HG02642 (cell line): ENCODE measurements at regions not wholly inside any gene's neighbourhood (a gene's known extent, or its start where the extent isn't known, plus 50 kb on each side); places are given as distances from the start of the nearest gene placed in this dataset.
"Not testable (repeated sequence)": the region's sequence is repeated elsewhere in the genome, so short reads cannot be mapped to it uniquely, and the experiment has no call there.

Source experiments
- ATAC-seq: cut with Tn5 transposase; IDR thresholded peaks from one replicate; pipeline ENCODE4 v1.9.1; 2021; ENCODE audit warnings: mild to moderate bottlenecking; ENCODE audit not compliant: unreplicated experiment, poor library complexity

DNA sequence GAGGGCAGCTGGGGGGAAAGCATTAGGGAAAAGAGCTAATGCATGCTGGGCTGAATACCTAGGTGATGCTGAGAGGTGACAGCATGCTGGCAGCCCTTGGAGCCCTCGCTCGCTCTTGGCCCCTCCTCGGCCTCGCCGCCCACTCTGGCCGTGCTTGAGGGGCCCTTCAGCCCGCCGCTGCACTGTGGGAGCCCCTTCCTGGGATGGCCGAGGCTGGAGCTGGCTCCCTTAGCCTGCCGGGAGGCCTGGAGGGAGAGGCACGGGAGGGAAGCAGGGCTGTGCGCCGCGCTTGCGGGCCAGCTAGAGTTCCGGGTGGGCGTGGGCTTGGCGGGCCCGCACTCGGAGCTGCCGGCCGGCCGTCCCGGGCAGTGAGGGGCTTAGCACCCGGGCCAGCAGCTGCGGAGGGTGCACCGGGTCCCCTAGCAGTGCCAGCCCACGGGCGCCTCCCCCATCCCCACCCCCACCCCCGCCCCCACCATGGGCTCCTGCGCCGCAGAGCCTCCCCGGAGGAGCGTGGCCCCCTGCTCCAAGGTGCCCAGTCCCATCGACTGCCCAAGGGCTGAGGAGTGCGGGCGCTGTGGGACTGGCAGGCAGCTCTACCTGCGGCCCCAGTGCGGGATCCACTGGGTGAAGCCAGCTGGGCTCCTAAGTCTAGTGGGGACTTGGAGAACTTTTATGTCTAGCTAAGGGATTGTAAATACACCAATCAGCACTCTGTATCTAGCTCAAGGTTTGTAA lies 1664.7 kb downstream of the BRINP3 start:
- ATAC-seq: not testable (repeated sequence)

DNA sequence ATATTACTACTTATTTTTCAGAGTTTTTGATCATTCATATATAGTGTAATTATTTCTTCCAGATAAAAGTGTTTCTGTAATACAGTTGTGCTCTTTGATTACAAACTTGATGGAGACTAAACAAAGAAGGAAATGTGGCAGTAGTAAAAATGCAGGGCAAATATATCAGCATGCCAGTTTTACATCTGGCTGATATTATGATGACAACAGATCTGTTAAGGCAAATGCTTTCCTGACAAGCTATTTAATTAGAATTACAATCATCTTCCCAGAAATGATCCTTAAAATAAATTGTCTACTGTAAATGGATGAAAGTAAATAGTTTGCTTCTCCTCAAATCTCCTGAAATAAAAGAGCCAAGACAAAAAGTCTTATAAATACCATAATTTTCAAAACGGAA lies 1659.8 kb downstream of the BRINP3 start:
- no peak for ATAC-seq

DNA sequence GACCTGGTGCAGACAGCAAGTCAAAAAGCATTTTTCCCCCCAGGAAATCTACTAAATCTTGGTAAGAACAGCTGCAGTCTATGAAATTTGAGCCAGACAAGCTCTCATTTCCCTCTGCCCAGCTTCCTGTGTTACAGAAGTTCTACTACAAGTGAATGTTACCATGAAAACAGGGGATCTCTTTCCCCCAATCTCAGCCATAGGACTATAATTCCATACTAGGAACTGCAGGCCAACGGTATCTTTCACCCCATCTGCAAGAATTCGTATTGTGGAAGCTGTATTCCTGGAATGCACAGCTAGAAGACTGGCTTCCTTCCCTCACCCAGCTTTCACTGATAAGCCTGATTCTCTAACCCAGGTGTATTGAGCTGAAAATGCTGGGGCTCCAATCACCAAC lies 1655.4 kb downstream of the BRINP3 start:
- no peak for ATAC-seq

DNA sequence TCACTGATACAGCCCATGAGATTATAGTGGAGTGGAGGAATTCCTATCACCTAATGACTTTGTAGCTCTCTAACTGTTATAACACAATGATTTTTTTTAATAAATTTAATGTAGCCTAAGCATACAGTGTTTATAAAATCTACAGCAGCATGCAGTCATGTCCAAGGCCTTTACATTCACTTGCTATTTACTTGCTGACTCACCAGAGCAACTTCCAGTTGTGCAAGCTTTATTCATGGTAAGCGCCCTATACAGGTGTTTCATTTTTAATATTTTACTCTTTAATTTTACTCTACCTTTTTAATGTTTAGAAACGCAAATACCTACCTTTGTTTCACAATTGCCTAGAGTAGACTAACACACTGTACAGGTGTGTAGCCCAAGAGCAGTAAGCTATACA lies 1652.2 kb downstream of the BRINP3 start:
- ATAC-seq: no peak

DNA sequence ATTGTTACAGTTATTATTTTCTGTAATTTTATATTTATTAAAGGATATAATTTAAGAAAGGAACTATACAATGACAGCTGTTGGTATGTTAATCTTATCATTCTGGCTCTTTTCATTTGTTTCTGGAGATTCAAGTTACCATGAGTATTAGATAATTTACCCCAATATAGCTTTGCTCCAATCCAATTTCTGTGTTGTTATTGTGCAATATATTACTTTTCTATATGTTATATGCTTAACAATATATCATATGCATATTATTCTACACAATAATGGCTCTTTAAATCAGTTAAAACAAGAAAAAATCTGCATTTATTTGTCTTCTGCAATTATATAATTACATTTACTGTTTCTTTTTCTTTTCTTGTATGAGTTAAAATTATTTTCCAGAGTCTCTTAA lies 1650.9 kb downstream of the BRINP3 start:
- ATAC-seq: no peak

- ATAC-seq: no peak
These were observed 1650.3 kb downstream of the BRINP3 start for GRCh38 chr1:188827400-188827799.

DNA sequence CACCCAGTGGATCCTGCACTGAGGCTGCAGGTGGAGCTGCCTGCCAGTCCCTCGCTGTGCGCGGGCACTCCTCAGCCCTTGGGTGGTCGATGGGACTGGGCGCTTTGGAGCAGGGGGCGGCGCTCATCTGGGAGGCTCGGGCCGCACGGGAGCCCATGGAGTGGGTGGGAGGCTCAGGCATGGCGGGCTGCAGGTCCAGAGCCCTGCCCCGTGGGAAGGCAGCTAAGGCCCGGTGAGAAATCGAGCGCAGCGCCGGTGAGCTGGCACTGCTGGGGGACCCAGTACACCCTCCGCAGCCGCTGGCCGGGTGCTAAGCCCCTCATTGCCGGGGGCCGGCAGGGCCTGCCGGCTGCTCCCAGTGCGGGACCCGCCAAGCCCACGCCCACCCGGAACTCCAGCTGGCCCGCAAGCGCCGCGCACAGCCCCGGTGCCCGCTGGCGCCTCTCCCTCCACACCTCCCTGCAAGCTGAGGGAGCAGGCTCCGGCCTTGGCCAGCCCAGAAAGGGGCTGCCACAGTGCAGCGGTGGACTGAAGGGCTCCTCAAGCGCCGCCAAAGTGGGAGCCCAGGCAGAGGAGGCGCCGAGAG lies 1636.5 kb downstream of the BRINP3 start:
- ATAC-seq: not testable (repeated sequence)

DNA sequence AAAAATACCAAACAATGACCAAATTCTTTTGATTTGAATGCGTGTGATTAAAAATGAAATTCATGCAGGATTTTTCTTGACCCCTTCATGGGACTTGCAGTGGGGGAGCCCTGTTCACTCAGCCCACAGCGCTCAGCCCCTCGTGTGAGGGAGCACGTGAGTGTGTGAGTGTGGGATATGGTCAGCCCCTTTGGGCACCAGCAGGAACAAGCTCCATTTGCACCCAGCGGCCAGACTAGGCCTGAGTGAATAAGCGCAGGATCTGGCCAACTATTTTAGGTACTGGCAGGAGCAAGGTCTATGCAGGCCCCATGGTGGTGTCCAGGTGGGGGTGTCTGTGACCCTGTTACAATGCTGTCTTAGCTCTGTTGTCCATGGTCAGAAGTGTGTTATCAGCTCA lies 1631.2 kb downstream of the BRINP3 start:
- ATAC-seq: no peak

DNA sequence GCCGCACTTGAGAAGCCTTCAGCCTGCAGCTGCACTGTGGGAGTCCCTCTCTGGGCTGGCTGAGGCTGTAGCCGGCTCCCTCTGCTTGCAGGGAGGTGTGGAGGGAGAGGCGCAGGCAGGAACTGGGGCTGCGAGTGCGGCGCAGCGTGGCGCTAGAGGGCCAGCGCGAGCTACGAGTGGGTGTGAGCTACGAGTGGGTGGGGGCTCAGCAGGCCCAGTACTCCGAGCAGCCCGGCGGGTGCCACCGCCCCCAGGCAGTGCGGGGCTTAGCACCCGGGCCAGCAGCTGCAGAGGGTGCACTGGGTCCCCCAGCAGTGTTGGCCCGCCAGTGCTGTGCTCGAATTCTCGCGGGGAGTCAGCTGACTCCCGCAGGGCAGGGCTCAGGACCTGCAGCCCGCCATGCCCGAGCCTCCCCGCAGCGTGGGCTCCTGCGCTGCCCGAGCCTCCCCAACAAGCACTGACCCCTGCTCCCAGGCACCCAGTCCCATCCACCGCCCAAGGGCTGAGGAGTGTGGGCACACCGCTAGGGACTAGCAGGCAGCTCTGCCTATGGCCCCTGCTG lies 1620.1 kb downstream of the BRINP3 start:
- ATAC-seq: no peak

- ATAC-seq: no peak
These were observed 1610.0 kb downstream of the BRINP3 start for GRCh38 chr1:188867614-188868013.

- ATAC-seq: no peak
These were observed 1606.5 kb downstream of the BRINP3 start for GRCh38 chr1:188871164-188871563.

DNA sequence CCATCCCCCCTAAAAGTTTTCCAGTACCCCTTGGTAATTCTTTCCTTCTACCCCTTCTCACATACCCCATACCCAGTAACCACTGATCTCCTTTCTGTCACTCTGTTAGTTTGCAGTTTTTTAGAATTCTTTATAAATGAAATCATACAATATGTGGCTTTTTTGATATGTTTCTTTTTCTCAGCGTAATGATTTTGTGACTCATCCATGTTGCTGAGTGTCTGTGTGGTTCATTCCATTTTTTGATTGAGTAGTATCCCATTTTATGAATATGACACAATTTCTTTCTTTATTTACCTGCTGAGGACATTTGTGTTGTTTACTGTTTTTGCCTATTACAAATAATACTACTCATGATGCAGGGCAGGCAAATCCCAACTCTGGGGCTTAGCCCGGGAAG lies 1605.3 kb downstream of the BRINP3 start:
- ATAC-seq: no peak

DNA sequence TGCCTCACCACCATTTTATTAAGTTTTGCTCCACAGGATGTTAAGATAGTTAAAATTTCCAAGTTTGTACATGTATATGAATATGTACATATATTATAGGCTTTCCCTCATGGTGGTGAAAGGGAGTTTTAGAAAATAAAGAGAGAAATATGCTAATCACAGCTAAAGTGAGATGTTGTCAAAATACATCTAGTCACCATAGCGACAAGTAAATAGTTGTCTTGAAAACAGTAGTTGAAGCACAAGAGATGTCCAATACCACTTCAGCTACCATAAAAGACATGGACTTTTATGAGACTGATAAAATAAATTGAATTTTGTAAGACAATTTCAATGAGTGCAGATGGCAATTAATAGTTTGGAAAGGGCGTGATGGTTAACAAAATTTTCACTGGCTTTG lies 1600.0 kb downstream of the BRINP3 start:
- ATAC-seq: no peak

DNA sequence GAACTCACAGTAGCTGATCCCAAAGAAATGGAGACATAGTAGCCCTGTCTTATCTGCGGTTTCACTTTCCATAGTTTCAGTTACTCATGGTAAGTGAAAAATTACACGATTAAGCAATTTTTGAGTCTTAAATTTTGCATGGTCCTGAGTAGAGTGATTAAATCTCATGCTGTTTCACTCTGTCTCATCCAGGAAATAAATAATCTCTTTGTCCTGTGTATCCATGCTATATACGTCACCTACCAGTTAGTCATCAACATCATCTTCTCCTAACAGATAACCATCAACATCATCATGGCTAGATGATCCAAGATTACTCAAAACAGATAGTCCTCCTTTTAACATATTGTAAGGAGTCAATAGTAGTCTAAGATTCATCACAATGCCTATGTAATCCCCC lies 1589.3 kb downstream of the BRINP3 start:
- ATAC-seq: no peak

DNA sequence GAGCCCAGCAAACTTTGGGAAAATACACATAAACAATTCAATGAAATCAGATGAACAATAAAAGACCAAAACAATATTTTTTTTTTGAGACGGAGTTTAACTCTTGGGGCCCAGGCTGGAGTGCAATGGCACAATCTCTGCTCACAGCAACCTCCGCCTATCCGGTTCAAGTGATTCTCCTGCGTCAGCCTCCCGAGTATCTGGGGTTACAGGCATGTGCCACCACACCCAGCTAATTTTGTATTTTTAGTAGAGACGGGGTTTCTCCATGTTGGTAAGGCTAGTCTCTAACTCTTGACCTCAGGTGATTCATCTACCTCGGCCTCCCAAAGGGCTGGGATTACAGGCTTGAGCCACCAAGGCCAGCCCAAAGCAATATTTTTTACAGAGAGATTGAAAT lies 1588.5 kb downstream of the BRINP3 start:
- ATAC-seq: no peak

DNA sequence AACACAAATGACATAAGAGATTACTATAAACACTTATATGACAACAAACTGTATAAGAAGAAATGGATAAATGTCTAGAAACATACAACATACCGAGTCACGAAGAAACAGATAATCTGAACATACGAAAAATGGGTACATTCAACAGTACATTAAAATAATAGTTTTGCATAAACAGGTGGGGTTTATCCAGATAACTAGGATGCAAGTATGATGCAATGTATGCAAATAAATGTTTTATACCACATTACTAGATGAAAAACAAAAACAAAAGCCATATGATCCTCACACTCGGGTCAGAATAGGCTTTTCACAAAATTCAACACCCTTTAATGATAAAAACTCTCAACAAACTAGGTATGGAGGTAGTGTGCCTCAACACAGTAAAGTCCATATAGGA lies 1585.7 kb downstream of the BRINP3 start:
- no peak for ATAC-seq

- no peak for ATAC-seq
These were observed 1582.1 kb downstream of the BRINP3 start for GRCh38 chr1:188895611-188896010.

GRCh38 chr1:188903241-188903640 lies 1574.4 kb downstream of the BRINP3 start:
- ATAC-seq: no peak

- no peak for ATAC-seq
These were observed 1573.5 kb downstream of the BRINP3 start for GRCh38 chr1:188904201-188904600.

- no peak for ATAC-seq
These were observed 1570.6 kb downstream of the BRINP3 start for GRCh38 chr1:188906921-188907641.

- no peak for ATAC-seq
These were observed 1547.3 kb downstream of the BRINP3 start for GRCh38 chr1:188930382-188930781.
